RKO (cell line): ENCODE measurements at regions not wholly inside any gene's neighbourhood (a gene's known extent, or its start where the extent isn't known, plus 50 kb on each side); places are given as distances from the start of the nearest gene placed in this dataset.
"Not testable (repeated sequence)": the region's sequence is repeated elsewhere in the genome, so short reads cannot be mapped to it uniquely, and the experiment has no call there.

Source experiments
- DNase-seq: peaks from one replicate; pipeline ENCODE4 v3.0.0-alpha.2; 2016; ENCODE audit warnings: low spot score

DNA sequence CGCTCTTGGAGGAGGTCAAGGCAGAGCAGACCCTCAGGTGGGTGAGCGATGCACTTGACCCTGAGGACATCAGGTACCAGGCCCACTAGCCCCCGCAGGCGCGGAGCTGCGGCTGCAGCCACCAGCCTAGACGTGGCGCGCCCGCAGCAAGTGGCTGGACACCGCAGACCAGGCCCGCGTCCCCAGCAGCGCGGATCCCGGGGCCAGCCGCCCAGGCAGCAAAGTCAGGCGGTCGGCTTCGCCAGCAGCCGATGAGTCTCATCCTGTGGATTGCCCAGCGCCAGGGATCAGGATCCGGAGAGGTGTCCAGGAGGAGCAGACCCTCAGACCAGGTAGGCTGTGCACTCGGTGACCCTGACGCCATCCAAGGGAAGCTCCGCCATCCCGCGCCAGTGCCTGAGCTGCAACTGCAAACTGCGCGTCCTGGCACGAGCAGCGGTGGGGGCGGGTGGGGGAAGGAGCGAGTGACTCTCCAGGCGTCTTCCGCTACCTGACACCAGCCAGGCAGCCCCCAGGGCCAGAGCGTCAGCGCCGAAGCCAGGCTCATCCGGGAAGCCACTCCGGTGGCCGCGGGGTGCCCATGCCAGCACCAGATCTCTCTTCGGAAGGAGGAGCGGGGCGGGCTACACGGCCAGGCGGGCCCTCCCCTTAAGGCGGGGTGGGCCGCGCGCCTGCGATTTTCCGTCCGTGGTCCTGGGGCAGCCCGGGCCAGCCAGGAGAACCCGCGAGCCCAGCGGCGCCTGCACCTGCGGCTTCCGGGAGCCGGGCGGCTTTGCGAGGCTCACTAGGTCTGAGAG, 92.6 kb upstream of the THOC3 start:
- not testable (repeated sequence) for DNase-seq

DNA sequence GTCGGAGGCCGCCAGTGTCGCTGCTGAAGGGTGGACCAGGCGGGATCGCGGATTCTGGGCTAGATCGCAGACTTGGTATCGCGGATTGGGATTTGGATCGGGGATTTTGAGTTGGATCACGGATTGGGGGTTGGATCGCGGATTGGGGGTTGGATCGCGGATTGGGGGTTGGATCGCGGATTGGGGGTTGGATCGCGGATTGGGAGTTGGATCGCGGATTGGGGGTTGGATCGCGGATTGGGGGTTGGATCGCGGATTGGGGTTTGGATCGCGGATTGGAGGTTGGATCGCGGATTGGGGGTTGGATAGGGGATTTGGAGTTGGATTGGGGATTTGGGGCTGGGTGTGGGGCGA, 93.1 kb upstream of the THOC3 start:
- not testable (repeated sequence) for DNase-seq

DNA sequence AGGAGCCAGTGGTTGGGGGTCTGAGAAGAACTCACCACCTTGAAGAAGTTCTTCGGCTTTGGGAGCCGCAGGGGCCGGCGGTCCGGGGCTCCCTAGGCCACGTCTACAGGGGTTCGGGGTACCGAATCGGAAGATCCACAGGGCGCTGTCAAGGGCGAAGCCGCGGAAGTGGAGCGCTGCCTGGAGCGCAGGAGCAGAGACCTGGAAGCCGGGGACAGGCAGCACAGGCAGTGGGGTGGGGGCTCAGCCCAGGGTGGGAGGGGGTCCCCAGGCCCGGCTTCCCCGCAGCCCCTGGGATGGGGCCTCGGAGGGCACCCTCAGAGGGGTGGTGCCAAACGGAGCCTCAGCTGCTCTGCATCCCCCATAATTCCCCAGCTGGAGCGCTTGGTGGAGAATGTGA, 93.5 kb upstream of the THOC3 start:
- not testable (repeated sequence) for DNase-seq

DNA sequence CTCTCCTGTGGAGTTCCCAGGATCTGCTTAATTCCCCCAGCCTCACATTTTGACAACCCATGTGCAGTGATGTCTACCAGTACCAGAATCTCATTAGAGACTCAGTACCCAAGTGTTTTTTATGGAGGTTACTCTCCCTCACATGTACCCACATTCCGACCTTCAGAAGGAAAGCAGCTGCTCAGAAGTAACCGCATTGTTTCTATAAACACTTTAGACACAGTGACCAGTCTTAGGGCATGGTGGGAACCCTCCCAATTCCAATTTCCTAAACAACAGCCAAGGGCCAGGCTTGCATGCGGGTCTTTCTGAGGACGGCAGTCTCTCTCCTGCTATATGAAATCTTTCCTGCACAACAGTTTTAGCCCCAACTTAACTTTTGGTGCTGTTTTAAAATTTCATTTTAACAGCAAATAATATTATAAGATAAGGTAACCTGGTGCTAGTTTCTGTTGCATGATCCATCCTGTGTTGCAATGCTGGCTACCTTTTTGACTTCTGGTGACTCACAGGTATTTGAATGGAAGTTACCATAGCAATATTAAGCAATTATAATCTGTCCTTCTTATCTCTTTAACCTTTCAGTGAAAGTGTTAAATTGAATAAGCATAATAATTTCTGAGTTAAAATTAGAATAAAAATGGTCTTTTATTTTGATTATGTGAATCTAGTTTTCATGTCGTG, 98.3 kb upstream of the THOC3 start:
- not testable (repeated sequence) for DNase-seq

- not testable (repeated sequence) for DNase-seq
Observed at GRCh38 chr5:176067162-176067561, 99.0 kb upstream of the THOC3 start.

- DNase-seq: not testable (repeated sequence)
Observed at GRCh38 chr5:176067948-176068347, 99.8 kb upstream of the THOC3 start.

GRCh38 chr5:176073996-176074571, 106.0 kb upstream of the THOC3 start:
- DNase-seq: not testable (repeated sequence)

GRCh38 chr5:176083717-176084116, 115.6 kb upstream of the THOC3 start:
- DNase-seq: not testable (repeated sequence)

GRCh38 chr5:176103083-176103482, 135.0 kb upstream of the THOC3 start:
- not testable (repeated sequence) for DNase-seq

DNA sequence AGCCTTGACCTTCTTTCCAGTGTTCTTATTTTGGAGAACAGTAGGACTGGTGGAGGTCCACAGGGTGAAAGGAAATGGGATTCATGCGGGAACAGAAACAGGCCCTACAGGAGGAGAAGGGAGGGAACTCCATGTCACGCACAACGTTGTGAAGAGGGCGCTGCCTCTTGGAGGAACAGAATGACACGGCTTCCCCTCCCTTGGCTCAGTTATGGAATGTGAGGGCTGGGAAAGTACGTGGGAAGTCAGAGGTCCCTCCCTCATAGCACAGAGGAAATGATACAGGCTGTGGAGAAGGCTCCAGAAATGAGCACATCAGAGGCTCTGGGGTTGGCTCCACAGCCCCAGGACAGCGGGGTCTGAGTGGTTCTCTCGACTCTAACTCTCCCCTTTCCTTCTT, 125.3 kb upstream of the SIMC1 start:
- not testable (repeated sequence) for DNase-seq

GRCh38 chr5:176113673-176114335, 124.4 kb upstream of the SIMC1 start:
- DNase-seq: not testable (repeated sequence)

DNA sequence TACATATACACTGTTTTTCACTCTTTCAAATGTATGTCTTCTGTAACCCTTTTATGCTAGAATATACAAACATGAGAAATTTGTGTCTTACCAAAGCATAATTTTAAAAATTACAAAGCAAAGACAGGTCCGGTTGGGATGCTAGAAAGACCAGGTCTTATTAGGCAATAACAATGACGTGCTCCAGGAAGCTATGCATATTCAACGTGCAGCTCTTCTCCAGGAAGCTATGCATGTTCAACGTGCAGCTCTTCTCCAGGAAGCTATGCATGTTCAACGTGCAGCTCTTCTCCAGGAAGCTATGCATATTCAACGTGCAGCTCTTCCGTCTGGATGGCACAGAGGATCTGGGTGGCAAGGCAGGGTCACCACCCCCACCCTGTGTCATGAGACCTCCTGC, 123.4 kb upstream of the SIMC1 start:
- DNase-seq: not testable (repeated sequence)

- not testable (repeated sequence) for DNase-seq
Observed at GRCh38 chr5:176117699-176118238, 120.5 kb upstream of the SIMC1 start.

DNA sequence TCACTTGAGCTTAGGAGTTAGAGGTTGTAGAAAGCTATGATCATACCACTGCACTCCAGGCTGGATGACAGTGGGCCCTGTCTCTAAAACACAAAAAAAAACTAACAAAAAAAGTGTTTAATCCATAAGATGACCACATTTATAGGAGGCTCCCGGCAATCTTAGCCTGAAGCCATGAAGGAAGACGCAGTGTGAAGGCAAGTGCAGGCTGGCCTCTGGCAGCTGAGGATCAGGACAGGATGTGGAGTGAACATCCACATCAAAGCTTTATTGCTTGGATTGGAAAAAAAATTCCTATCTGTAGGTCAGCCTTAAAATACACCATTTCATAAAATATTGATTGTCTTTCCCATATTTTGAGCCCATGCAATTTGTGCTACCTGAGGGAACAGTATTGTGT, 115.9 kb upstream of the SIMC1 start:
- DNase-seq: not testable (repeated sequence)

DNA sequence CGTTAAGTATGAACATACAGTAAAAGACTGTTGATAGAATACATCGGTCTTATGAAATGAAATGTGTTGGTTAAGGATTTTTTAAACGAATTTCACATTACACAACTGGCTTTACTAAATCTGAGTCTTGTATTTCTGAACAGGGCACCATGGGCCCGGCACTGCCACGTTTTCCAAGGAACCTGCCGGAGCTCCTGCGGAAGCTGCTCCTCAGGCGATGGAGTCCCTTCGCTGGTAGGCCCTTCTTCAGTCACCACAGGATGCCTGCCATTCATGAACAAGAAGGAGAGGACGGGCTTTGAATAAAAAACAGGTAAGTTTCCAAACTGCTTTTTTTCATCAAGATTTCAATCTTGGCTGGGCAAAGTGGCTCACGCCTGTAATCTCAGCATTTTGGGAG, 114.1 kb upstream of the SIMC1 start:
- not testable (repeated sequence) for DNase-seq

DNA sequence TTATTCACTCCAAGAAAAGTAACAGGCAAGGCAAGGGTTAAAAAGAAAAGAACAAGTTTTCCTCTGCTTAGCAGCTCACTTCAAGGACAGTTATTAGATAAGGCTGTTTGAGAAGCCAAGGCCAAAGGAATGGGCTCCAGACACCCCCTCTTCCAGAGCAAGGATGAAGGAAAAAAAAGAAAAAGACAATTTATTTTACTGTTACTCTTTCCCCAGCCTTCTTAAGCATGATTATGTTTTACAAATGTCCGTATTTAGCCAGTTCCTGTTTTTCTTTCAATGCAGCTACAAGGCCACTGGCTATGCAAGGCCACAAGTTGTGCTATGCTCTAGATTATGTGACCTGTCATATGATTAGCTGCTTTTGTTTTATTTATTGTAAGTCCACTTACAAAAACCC, 106.5 kb upstream of the SIMC1 start:
- no peak for DNase-seq

DNA sequence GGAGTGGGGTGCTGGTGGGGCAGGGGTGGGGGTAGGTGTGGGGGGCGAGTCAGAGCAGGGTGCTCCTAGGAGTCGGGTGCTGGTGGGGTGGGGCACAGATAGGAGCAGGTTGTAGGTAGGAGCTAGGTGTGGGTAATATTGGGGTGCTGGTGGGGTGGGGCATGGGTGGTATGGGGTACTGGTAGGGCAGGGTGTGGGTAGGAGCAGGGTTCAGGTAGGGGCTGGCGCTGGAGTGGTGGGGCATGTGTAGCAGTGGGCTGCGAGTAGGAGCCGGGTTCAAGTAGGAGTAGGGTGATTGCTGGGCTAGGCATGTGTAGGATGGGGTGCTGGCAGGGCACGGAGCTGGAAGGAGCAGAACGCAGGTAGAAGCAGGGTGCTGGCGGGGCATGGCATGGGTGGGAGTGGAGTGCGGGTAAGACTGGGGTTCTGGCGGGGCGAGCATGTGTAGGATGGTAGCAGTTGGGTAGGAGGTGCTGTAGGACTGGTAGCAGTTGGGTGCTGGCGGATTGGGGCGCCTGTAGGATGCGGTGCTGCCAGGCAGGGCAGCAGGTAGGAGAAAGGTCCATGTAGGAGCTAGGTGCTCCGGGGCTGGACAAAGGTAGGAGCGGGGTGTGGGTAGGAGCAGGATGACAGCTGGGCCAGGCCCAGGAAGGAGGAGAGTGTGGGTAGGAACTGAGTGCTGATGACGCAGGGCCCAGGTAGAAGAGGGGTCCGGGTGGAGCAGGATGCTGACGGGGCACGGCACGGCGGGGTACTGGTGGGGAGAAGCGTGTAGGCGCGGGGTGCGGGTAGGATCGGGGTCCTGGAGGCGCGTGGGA, 105.5 kb upstream of the SIMC1 start:
- DNase-seq: no peak

GRCh38 chr5:176133289-176133870, 104.8 kb upstream of the SIMC1 start:
- DNase-seq: no peak

DNA sequence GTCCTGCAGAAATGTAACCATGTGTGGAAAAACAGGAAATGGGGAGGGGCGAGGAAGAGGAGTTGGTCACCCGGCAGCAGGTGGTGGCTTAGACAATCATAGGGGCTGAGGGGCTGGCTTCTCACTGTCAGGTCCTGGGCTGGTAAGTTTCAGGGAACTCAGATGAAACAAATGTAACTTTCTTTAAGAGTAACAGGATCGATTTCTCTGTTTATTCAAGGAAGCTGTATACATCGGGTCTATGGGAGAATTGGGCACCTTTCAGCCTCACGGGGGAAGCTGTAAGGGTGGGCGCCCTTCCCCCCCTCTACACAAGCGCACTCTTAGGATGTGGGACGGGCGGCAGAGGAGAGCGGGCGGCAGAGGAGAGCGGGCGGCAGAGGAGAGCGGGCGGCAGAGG, 104.3 kb upstream of the SIMC1 start:
- DNase-seq: no peak

DNA sequence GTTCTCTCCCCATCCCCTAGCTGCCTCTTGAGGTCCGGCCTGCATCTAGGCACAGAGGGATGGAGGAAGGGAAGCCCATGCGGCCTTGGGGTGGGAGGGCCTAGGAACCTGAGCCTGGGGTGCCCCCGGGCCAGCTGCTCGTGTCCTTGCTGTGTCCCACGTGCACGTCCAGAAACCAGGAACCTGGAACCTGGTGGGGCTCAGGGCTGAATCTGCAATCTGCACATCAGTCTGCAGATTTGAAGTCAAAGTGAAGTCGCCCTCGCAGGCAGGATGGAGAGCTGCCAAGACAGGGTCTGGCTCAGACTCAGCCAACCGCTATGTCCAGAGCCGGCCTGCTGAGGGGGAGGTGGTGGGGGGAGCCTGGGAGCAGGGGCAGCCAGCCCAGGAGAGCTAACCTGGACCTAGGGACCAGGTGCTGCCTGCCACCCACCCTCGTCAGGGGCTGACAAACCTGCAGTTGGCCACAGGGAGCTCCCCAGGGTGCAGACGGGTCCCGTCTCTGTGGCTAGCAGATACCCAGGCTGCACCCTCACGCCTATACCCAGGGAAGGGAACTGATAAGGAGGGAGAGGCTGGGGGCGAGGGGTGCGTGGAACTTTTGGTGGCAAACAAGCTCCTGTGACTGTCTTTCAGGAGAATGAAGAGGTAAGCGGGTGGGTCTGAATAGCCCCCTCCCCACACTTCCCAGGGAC, 103.5 kb upstream of the SIMC1 start:
- DNase-seq: no peak
